Tibial artery (tissue), 4 donors: ENCODE measurements at regions not wholly inside any gene's neighbourhood (a gene's known extent, or its start where the extent isn't known, plus 50 kb on each side); places are given as distances from the start of the nearest gene placed in this dataset.

Source experiments
- DNase-seq, 2 donors: peaks; one replicate each; pipeline ENCODE4 v3.0.0-alpha.2; 2019
- H3K27ac ChIP-seq, 2 donors: fragments of 200-600 bp; sonication (generic) in 1 of 2; 1 replicate in 1 of 2; 2 replicates in 1 of 2; pipeline ENCODE4 v1.5.1; 2018 to 2019; ENCODE audit warnings: mild to moderate bottlenecking in 1 of 2
- H3K27me3 ChIP-seq, 2 donors: fragments of 200-600 bp; sonication (generic) in 1 of 2; one replicate each; pipeline versions ENCODE4 v1.5.1 to v1.6.0; 2016 to 2019
- H3K36me3 ChIP-seq, 3 donors: fragments of 200-600 bp; sonication (generic) in 2 of 3; one replicate each; pipeline ENCODE4 v1.5.1; 2016 to 2019; ENCODE audit warnings: mild to moderate bottlenecking in 2 of 3
- H3K4me1 ChIP-seq, 4 donors: fragments of 200-600 bp; sonication (generic) in 2 of 4; 1 replicate in 3 of 4; 2 replicates in 1 of 4; pipeline ENCODE4 v1.5.1; 2016 to 2019
- H3K4me3 ChIP-seq, 2 donors: fragments of 200-600 bp; sonication (generic) in 1 of 2; 1 replicate in 1 of 2; 2 replicates in 1 of 2; pipeline ENCODE4 v1.5.1; 2018 to 2019; ENCODE audit warnings: mild to moderate bottlenecking in 2 of 2
- H3K9me3 ChIP-seq, 3 donors: fragments of 200-600 bp; sonication (generic) in 1 of 3; one replicate each; pipeline ENCODE4 v1.5.1; 2016 to 2019
- CTCF ChIP-seq, 2 experiments: fragments of 200-600 bp in 1 of 2; fragments of 450-650 bp in 1 of 2; IDR thresholded peaks; one replicate each; pipeline ENCODE4 v1.5.1; 2017 to 2019; ENCODE audit warnings: antibody characterized with exemption in 2 of 2, mild to moderate bottlenecking in 1 of 2, moderate library complexity in 1 of 2
- intact Hi-C: fragments of 100-400 bp; cut with DNase I; formaldehyde crosslinking; loops from one replicate; pipeline ENCODE4 v1.15.0; 2023; ENCODE audit warnings: low total_unique reads

GRCh38 chr13:59408738-59409137 lies 755.0 kb downstream of the DIAPH3 start:
- peaks cover 0 to 4% (median 0%) of the 10 kb centered on the region in 3 donors for H3K9me3 ChIP-seq
- no peak overlapping the region for H3K27ac ChIP-seq
- TF ChIP-seq CTCF (IDR thresholded peaks at IDR 0.05) = no peak
- no peaks in the 10 kb centered on the region for H3K27me3 ChIP-seq
- H3K4me1 ChIP-seq = no peaks in the 10 kb centered on the region
- intact Hi-C loops = no loop called here
- H3K36me3 ChIP-seq = no peaks in the 10 kb centered on the region
- DNase-seq = no peak
- no peak overlapping the region for H3K4me3 ChIP-seq

- H3K27me3 ChIP-seq = no peaks in the 10 kb centered on the region
- H3K9me3 ChIP-seq = peaks cover 0 to 4% (median 0%) of the 10 kb centered on the region in 3 donors
- no peak for TF ChIP-seq CTCF (IDR thresholded peaks at IDR 0.05)
- no peak for DNase-seq
- H3K4me3 ChIP-seq = no peak overlapping the region
- H3K36me3 ChIP-seq = no peaks in the 10 kb centered on the region
- no peak overlapping the region for H3K27ac ChIP-seq
- H3K4me1 ChIP-seq = no peaks in the 10 kb centered on the region
- intact Hi-C loops = no loop called here
Observed at GRCh38 chr13:59409211-59409610, 754.5 kb downstream of the DIAPH3 start.

GRCh38 chr13:59409634-59410200 lies 754.0 kb downstream of the DIAPH3 start:
- no peaks in the 10 kb centered on the region for H3K4me1 ChIP-seq
- DNase-seq = no peak
- peaks cover 0 to 4% (median 0%) of the 10 kb centered on the region in 3 donors for H3K9me3 ChIP-seq
- intact Hi-C loops = no loop called here
- no peak overlapping the region for H3K4me3 ChIP-seq
- TF ChIP-seq CTCF (IDR thresholded peaks at IDR 0.05) = no peak
- no peaks in the 10 kb centered on the region for H3K36me3 ChIP-seq
- H3K27ac ChIP-seq = no peak overlapping the region
- H3K27me3 ChIP-seq = no peaks in the 10 kb centered on the region

GRCh38 chr13:59413126-59413525 lies 750.6 kb downstream of the DIAPH3 start:
- no peaks in the 10 kb centered on the region for H3K36me3 ChIP-seq
- no peak overlapping the region for H3K27ac ChIP-seq
- no peak for DNase-seq
- intact Hi-C loops = no loop called here
- no peaks in the 10 kb centered on the region for H3K4me1 ChIP-seq
- no peaks in the 10 kb centered on the region for H3K9me3 ChIP-seq
- no peaks in the 10 kb centered on the region for H3K27me3 ChIP-seq
- no peak for TF ChIP-seq CTCF (IDR thresholded peaks at IDR 0.05)
- H3K4me3 ChIP-seq = no peak overlapping the region

GRCh38 chr13:59414006-59414405 lies 749.7 kb downstream of the DIAPH3 start:
- Histone ChIP-seq H3K36me3 (no peaks in the 10 kb centered on the region), H3K27me3 (no peaks in the 10 kb centered on the region), H3K4me3 (no peak overlapping the region), H3K4me1 (no peaks in the 10 kb centered on the region), H3K27ac (no peak overlapping the region), H3K9me3 (no peaks in the 10 kb centered on the region)
- no peak for TF ChIP-seq CTCF (IDR thresholded peaks at IDR 0.05)
- intact Hi-C loops = no loop called here
- DNase-seq = no peak

- TF ChIP-seq CTCF (IDR thresholded peaks at IDR 0.05) = no peak
- Histone ChIP-seq H3K27me3 (no peaks in the 10 kb centered on the region), H3K4me1 (no peaks in the 10 kb centered on the region), H3K27ac (no peak overlapping the region), H3K4me3 (no peak overlapping the region), H3K36me3 (no peaks in the 10 kb centered on the region), H3K9me3 (no peaks in the 10 kb centered on the region)
- intact Hi-C loops = no loop called here
- no peak for DNase-seq
Observed at GRCh38 chr13:59415498-59415897, 748.2 kb downstream of the DIAPH3 start.
